ENCODE measurements at regions not wholly inside any gene's neighbourhood (a gene's known extent, or its start where the extent isn't known, plus 50 kb on each side); places are given as distances from the start of the nearest gene placed in this dataset.
A peak's percentile ranks its signal among the peaks of the same experiment; 100 is the strongest.
"Not testable (repeated sequence)": the region's sequence is repeated elsewhere in the genome, so short reads cannot be mapped to it uniquely, and the experiment has no call there.

DNA sequence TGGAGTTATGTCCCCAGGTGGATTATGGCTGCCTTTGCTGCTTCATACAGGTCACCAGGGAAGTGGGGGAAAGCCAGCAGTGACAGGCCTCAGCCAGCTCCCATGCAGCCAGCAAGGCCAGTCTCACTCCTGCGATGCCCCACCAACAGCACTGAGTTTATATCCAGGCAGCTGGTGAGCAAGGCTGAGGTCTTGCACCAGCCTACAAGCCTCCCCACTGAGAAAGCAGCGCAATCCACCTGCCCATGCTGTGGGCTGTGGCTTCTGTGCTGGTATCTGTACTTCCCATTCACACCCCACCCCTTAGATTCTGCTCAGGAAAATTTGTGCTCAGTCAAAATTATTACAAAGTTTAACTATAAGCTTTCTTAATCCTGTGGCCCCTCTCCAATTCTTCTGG is 153.5 kb downstream of the HHIP start:
- no peak for DNase-seq (ENCODE audit: low spot score)

DNA sequence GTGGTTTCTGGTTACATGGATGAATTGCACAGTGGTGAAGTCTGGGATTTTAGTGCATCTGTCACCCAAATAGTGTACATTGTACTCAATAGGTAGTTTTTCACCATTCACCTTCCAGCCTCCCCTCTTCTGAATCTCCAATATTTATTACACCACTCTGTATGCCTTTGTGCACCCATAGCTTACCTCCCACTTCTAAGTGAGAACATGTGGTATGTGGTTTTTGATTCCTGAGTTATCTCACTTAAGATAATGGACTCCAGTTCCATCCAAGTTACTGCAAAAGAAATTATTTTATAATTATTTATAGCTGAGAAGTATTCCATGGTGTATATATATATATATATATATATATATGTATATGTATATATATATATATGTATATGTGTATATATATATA is 155.8 kb downstream of the HHIP start:
- no peak for DNase-seq (ENCODE audit: low spot score)

DNA sequence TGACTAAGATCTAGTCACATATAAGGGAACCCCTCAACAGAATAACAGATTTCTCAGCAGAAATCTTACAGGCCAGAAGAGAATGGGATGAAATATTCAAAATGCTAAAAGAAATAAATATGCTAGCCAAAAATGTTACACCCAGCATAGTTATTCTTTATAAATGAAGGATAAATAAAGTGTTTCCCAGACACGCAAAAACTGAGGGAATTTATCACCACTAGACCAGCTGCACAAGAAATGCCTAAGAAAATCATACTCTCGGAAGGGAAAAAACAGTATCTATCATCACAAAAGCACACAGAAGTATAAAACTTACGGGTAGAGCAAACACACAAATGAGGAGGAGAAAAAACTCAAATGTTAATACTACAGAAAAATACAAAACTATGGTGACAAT is 162.1 kb downstream of the HHIP start:
- no peak for DNase-seq (ENCODE audit: low spot score)

DNA sequence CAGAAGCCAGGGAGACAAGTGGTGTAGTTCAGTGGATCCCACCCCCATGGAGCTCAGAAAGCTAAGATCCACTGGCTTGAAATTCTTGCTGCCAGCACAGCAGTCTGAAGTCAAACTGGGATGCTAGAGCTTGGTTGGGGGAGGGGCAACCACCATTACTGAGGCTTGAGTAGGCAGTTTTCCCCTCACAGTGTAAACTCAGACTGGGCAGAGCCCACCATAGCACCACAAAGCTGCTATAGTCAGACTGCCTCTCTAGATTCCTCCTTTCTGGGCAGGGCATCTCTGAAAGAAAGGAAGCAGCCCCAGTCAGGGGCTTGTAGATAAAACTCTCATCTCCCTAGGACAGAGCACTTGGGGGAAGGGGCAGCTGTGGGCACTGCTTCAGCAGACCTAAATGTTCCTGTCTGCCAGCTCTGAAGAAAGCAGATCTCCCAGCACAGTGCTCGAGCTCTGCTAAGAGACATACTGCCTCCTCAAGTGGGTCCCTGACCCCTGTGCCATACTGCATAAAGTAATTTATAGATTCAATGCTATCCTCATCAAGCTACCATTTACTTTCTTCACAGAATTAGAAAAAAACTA is 163.2 kb downstream of the HHIP start:
- no peak for DNase-seq (ENCODE audit: low spot score)

DNA sequence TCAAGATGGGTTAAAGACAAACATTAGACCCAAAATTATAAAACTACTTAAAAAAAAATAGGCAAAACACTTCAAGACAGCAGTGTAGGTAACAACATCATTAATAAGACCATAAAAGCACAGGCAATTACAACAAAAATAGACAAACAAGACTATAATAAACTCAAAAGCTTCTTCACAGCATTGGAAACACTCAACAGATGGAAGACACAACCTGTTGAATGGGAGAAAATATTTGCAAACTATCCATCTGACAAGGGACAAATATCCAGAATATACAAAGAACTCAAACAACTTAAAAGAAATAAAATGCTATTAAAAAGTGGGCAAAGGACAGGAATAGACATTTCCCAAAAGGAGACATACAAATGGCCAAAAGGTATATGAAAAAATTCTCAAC is 170.7 kb downstream of the HHIP start:
- no peak for DNase-seq (ENCODE audit: low spot score)

DNA sequence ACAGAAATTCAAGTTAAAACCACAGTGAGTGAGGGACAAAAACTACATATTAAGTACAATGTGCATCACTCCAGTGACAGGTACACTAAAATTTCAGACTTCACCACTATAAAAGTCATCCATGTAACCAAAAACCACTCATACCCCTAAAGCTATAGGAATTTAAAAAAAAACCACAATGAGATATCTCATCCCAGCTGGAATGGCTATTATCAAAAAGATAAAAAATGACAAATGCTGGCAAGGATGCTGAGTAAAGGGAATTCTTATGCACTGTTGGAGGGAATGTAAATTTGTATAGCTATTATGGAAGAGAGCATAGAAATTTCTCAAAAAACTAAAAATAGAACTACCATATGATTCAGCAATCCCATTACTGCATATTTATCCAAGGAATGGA is 171.1 kb downstream of the HHIP start:
- DNase-seq (ENCODE audit: low spot score), result no peak

DNA sequence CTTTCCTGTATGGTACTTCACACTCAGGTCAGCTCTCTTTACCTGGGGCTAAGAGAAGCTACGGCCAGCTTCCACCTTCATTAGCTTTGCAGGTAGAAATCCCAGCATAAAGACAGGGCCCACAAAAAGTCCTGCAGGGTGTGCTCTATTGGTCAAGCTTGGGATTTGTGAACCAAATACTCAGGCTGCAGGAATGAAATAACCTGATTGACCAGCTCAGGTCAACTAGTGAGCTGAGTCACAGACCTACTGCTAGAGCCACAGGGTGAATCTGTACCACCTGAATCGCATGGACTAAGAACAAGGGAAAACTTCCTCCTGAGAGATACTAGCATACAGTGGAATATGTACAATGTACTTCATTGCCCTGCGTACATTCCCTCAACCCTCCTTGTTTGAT is 172.2 kb downstream of the HHIP start:
- DNase-seq (ENCODE audit: low spot score), result no peak

DNA sequence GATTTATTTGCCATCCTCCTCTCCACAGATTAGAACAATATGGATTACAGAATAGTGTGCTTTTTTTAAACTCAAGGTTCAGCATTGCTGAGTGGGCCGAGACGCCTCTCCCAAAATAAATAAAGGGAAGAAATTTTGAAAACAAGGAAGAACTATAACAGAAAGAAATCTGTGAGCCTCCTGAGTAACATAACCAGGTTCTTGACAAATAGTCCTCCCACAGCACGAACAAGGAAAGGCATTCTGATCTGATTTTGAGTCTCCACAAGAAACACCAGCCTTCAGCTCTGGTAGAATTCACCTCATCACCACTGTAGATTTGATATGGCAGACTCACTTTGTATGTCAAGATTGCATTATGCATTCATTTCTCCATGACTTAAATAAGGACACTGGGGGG is 173.6 kb downstream of the HHIP start:
- no peak for DNase-seq (ENCODE audit: low spot score)

DNA sequence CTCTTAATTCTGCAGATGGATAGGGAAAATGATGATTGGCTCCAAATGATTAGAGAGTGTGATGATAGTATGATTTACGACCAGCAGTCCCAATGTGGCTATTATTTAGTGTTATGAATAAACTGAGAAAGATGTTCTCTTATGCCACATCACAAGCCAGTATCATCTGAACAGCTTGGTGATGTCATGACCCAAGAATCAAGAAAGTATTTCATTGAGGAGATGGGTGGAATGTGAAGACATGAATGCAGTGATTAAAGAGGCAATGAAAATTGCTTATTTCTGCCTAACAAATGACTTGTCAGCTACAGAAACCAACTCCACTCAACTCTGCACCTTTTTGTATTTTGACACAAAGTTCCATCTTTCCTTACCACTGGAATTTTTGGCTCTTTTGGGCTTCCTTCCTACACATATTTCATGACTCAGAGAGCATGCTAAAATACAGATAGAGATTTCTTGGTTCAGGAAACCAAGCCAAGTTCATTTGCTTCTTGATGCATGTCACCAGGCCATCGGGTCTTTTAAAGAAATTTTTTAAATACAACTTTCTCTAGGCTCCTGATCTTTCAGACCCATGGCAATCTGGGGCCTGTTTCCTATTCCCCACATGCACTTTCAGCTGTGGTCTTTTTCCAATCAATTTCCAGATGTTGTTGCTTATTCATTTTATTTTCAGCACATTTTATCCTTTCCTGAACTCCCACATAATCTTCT is 174.2 kb downstream of the HHIP start:
- peak; percentile 4 for DNase-seq (ENCODE audit: low spot score)

DNA sequence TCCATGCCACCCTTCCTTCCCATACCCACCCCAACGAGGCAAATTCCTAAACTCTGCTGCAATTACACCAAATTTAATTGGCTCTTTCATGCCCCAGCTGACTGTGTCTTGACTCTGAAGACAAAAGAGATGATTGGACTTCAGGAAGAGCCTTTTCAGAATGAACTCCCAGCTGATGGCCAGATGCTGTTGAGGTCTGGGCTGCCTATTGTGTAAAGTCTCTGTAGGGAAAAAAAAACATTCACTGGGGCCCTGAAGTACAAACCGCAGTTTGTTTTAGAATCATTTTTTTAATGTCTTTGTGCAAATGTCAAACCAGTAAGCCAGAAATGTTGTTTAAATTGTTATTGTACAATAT is 174.8 kb downstream of the HHIP start:
- peak; percentile 19 for DNase-seq (ENCODE audit: low spot score)

DNA sequence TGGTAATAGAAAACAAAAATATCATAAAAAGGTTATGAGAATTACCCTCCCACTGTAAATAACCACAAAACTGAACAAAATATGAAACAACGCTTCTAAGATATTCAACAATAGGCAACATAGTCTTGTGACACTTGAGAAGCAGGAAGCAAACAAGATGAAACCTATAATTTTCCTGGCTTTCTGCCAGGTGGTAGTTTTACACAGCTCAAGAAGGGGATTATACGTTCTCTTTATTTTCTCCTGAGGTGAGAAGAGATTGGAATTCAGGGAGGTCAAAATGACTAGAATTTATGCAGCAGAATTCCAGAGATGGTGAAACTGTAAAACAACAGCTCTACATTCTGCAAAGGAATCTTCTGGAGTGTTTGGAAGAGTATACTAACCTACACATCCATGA is 186.0 kb downstream of the HHIP start:
- DNase-seq (ENCODE audit: low spot score), result no peak

DNA sequence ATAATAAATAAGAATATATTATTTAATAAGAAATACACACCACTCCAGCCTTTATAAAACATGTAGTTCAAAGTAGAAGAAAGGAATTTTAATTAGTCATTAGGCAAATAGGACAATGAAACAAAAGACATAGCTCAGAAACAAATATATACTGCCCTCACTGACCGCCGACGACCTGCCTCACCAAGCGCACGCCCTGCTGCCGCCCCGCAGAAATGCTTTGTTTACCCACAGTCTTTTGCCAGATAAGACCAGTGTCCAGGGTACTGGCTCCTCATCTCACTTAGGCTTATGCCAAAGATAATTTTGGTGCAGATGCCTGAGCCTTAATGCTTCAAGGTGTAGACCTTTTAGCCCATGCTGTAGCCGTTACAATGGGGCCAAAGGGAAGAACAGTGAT is 199.5 kb downstream of the HHIP start:
- no peak for DNase-seq (ENCODE audit: low spot score)

DNA sequence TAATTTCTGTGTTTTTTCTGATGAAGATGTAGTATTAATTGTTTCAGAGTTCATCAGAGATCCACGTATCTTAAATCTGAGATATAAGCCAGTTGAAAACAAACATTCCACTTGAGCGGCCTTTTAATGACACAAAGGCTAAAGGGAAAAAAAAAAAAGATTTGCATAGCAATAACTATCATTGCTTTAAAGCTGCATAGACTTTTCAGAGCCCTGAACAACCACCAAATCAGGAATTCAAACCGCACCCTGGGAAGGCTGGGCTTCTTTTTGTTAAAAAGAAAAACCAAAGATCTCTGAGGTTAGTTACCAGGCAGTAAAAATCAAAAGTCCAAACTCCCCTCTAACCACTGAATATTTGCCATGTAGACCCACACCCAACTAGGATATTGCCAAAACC is 206.0 kb downstream of the HHIP start:
- no peak for DNase-seq (ENCODE audit: low spot score)

DNA sequence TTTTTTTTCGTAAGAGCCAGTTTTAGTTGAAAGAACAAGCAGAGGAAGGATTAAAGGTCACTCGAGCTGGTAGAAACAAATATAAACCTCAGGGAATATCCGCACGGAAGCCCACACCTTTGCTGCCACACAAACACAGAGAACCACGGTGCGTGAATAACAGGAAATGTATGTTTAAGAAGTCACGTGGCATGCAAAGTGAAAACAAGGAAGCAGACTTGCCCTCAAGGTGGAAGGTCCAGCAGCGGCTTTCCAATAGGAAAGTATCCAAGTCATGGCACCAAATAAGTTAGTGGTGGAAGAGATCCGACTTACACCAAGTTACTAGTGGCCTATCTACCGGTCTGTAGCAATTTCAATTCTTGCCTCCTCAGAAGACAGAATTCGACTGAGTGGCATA is 215.5 kb downstream of the HHIP start:
- DNase-seq (ENCODE audit: low spot score), result no peak

DNA sequence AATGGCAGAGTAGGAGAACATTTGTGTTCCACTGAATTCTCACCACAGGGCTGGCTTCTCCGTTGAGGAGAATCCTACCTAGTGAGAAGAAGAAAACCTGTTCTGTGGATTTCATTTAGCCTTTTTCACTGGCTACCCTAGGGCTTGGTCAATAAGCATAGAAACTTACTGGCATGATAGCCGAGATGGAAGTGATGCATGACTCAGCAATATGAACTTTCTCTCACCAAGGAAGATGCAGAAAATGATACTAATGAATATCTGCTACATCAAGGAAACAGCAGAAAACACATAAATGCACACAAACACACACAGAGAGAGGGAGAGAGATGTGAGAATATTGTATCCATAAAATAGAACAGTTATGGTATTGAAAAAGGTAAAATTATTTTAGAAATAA is 216.3 kb downstream of the HHIP start:
- no peak for DNase-seq (ENCODE audit: low spot score)

DNA sequence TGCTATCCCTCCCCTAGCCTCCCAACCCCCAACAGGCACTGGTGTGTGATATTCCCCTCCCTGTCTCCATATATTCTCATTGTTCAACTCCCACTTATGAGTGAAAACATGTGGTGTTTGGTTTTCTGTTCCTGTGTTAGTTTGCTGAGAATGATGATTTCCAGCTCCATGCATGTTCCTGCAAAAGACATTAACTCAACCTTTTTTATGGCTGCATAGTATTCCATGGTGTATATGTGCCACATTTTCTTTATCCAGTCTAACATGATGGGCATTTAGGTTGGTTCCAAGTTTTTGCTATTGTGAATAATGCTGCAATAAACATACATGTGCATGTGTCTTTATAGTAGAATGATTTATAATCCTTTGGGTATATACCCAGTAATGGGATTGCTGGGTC is 218.9 kb downstream of the HHIP start:
- DNase-seq (ENCODE audit: low spot score), result not testable (repeated sequence)

DNA sequence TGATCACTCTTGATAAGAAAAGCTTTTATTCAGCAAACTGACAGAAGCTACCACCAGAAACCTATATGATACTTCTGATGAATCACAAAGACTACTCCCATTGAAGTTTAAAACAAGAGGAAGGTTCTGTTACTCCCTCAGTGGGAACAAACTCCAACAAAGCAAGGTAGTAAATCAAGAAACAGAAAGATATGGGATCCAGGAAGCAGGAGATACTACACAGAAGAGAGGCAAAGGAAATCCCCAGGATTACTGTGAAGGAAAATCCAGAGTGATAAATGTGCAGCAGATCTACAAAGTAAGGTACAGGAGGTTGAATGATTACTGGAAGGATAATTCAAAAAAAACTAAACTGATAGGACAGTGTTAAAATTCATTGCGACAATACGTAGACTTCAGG is 222.4 kb downstream of the HHIP start:
- no peak for DNase-seq (ENCODE audit: low spot score)

DNA sequence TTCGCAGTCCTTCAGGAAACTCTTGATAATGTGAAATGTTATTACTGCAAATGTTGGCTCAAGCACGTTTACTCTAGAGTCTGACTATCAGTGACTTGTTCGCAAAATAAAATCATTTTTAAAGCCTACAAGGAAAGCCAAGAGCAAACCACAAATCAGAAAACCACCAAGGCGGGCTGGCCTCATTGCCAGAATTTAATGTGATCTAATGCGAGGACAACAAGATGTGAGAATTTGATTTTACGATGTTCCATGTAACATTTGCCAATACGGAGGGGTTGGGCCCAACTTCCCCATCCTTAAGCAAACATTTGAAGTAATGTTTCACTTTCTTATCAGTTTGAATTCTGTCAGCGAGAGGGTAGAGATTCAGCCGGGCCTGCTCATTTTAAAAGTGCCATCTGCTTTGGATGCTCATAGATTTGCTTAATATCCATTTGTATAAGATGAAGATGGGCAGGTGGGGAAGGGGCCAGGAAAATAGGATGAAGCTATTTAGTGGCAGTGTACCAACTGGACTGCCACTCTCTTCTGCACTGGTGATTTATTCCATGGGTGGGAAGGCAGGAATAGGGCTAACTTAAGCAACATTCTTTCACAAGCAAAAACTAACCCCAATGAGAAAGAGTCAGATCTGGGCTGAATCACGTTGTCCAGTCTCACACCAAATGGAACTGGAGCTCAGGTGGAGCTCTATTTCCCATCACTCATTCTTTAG is 225.3 kb downstream of the ANAPC10 start:
- no peak for DNase-seq (ENCODE audit: low spot score)

DNA sequence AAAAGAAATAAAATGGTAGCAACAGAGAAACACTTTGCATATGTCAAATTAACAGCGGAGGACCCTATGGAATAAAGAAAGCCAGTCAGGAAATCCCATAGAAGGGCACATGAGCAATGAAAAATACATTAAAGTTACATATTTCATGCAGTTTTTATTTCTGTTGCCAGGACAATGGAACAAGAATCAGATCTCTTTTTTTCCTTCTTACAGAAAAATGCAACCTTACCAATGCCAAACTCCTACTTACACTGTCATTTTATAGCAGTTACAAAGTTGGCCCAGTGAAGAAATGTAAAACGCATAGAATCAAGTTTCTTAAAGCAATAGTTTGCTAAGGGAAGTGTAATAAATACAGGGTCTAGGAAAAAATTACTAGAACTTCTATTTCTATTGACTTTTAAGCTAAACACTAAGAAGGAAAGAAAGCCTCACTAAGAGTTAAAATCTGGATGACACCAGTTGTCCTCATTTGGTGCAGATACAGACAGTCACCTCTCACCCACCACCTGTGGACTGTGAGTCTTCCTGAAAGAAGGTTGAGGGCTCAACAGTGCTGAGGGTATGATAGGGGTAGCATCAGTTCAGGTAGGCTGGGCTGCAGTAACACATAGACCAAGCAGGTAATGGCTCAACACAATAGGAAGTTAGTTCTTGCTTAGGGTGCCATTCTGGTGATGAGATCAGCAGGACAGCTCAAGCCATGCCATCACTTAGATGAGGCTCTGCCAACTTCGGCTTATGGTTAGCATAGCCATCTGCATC is 224.6 kb downstream of the ANAPC10 start:
- DNase-seq (ENCODE audit: low spot score), result no peak

DNA sequence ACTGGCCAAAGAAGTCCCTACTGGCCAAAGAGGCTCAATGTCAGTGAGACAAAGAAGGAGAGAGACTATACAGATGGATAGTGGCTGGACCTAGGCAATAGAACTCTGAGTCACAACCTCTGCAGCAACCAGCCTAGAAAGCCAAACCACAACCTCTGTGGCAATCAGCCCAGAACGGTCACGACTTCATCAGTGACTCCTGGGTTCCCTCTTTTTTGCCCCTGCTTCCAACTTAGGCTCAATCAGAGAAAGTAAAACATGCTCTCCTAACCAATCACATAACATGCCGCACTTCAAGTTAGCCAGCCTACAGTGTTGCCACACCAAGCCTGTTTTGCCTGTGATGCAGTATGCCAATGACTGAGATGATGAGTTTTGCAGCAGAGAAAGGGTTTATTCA is 203.4 kb downstream of the ANAPC10 start:
- no peak for DNase-seq (ENCODE audit: low spot score)

DNA sequence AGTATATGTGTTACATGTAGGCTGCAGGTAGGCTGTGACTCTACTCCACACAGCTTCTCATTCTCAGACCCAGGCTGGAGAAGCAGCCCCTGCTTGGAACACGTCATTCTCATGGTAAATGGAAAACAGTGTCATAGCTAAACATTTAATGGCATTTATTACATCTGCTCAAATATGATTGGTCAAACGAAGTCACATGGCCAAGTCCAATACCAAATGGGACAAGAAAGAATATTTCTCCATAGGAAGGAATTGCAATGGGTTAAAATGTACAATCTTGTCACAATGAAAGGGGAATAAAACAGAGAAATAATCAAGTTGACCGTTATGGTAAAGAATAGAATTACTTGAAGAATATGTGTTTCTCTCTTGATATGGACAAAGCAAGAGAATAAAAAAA is 198.6 kb downstream of the ANAPC10 start:
- no peak for DNase-seq (ENCODE audit: low spot score)

DNA sequence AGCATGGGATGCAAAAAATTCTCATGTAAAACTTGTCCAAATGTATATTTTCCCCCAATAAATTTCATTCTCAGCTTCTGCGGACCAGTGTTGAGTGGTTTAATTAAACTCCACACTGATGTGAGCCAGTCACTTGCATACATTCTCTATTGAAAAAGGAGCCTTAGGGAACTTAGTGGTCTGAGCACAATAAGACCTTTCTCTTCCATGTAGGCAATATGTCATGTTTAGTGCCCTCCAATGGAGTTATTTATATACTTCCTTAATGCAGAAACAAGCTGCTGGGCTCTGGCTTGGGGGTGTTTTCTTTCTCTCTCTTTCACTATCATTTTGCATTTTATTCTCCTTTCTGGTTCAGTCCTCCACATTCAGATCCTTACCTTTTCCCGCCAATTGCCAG is 196.9 kb downstream of the ANAPC10 start:
- DNase-seq (ENCODE audit: low spot score), result no peak

DNA sequence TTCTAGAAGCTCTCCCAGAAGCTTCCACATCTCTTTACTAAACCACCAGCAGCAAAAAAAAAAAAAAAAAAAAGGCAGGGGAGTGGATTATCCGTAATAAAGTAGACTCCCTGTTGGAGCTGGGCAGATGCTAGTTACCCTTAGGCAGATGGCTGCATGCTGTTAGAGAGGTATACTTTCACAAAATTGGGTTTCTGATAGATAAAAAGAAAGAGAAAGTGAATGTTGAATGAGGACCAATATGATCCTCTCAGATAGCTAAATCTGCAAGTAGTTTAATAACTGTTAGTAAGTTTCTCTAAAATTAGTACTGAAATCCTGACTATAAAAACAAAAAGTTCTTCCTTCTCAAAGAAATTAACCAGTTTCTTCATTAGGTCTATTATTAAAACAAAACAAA is 195.4 kb downstream of the ANAPC10 start:
- DNase-seq (ENCODE audit: low spot score), result no peak
